ENCODE measurements at regions not wholly inside any gene's neighbourhood (a gene's known extent, or its start where the extent isn't known, plus 50 kb on each side); places are given as distances from the start of the nearest gene placed in this dataset.

DNA sequence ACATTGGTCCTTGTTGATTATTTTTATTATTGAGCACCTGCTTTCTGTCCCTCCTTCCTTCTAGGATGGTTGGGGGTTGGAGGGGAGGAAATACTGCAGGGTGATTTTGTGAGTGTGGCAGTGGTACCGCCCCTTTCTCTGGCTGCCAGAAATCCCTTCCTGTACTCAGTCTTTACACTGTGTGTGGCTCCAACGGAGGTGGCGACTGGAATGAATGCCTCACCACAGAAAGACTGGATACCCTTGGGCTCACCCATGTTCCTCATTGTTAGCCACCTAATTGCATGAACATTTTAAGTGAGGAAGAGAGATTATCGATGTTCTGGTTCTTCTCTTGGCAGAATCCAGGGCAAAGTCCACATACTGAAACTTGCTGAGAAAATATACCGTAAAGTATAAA is 272.0 kb upstream of the E2F7 start:
- POLR2A ChIA-PET, result no interaction called here
- Histone ChIP-seq H3K27ac (ENCODE audit: extremely low read depth, low read depth, low read length) (no peak overlapping the region), H3K9me3 (ENCODE audit: control insufficient read depth, insufficient read depth, low read depth, low read length) (no peaks in the 10 kb centered on the region), H3K36me3 (ENCODE audit: control insufficient read depth in 2 of 2, insufficient read depth in 1 of 2, low read length in 2 of 2) (no peaks in the 10 kb centered on the region), H3K4me3 (ENCODE audit: low read depth, low read length) (no peak overlapping the region), H3K4me1 (ENCODE audit: control insufficient read depth, insufficient read depth, low read length) (no peaks in the 10 kb centered on the region)
- TF ChIP-seq ZNF433 (tag by site-specific recombination; IDR thresholded peaks at IDR 0.05; ENCODE audit: low read depth), result no peak
- TF ChIP-seq, protein P1, sequence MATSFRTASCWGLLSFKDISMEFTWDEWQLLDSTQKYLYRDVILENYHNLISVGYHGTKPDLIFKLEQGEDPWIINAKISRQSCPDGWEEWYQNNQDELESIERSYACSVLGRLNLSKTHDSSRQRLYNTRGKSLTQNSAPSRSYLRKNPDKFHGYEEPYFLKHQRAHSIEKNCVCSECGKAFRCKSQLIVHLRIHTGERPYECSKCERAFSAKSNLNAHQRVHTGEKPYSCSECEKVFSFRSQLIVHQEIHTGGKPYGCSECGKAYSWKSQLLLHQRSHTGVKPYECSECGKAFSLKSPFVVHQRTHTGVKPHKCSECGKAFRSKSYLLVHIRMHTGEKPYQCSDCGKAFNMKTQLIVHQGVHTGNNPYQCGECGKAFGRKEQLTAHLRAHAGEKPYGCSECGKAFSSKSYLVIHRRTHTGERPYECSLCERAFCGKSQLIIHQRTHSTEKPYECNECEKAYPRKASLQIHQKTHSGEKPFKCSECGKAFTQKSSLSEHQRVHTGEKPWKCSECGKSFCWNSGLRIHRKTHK (tag by site-specific recombination; IDR thresholded peaks at IDR 0.05), result no peak
- no peak for TF ChIP-seq PATZ1 (tag by site-specific recombination; IDR thresholded peaks at IDR 0.05)
- TF ChIP-seq ZNF274 (IDR thresholded peaks at IDR 0.05; ENCODE audit: low read length), result no peak
- no peak for TF ChIP-seq ZNF274 (tag by site-specific recombination; IDR thresholded peaks at IDR 0.05; ENCODE audit: borderline replicate concordance)
- no peak for TF ChIP-seq ZNF354C (tag by site-specific recombination; IDR thresholded peaks at IDR 0.05; ENCODE audit: borderline replicate concordance, low read depth)
- no peak for TF ChIP-seq ZFP37 (tag by site-specific recombination; IDR thresholded peaks at IDR 0.05)
- CTCF ChIA-PET, result no interaction called here

DNA sequence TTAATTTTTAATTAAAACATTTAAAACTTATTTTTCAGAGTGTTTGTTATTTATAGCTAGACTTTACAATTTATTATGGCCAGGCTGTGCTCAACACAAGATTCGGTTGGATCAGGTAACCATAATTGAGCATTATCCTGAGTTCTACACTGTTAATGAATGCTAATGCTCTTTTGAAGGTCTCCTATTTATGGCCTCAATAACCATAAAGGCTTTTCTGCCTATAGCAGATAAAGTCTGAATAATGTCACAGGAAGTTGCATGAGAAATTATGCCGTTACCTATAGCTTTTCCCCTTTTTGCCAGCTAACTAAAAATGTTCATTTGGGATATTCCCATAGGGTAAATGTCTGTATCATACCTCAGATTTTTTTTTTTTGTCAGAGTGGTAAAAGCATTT is 269.4 kb upstream of the E2F7 start:
- POLR2A ChIA-PET, result no interaction called here
- no peak for TF ChIP-seq ZEB2 (tag by site-specific recombination; IDR thresholded peaks at IDR 0.05)
- TF ChIP-seq ZFP37 (tag by site-specific recombination; IDR thresholded peaks at IDR 0.05), result no peak
- TF ChIP-seq, protein P2, sequence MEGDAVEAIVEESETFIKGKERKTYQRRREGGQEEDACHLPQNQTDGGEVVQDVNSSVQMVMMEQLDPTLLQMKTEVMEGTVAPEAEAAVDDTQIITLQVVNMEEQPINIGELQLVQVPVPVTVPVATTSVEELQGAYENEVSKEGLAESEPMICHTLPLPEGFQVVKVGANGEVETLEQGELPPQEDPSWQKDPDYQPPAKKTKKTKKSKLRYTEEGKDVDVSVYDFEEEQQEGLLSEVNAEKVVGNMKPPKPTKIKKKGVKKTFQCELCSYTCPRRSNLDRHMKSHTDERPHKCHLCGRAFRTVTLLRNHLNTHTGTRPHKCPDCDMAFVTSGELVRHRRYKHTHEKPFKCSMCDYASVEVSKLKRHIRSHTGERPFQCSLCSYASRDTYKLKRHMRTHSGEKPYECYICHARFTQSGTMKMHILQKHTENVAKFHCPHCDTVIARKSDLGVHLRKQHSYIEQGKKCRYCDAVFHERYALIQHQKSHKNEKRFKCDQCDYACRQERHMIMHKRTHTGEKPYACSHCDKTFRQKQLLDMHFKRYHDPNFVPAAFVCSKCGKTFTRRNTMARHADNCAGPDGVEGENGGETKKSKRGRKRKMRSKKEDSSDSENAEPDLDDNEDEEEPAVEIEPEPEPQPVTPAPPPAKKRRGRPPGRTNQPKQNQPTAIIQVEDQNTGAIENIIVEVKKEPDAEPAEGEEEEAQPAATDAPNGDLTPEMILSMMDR (tag by site-specific recombination; IDR thresholded peaks at IDR 0.05), result no peak
- TF ChIP-seq ZNF362 (tag by site-specific recombination; IDR thresholded peaks at IDR 0.05), result no peak
- TF ChIP-seq ZSCAN30 (tag by site-specific recombination; IDR thresholded peaks at IDR 0.05), result no peak
- TF ChIP-seq REPIN1 (tag by site-specific recombination; IDR thresholded peaks at IDR 0.05; ENCODE audit: low read depth), result no peak
- no peak for TF ChIP-seq GFI1B (tag by site-specific recombination; IDR thresholded peaks at IDR 0.05)
- no peak for TF ChIP-seq ELK4 (IDR thresholded peaks at IDR 0.05; ENCODE audit: borderline replicate concordance, low read depth, low read length)
- TF ChIP-seq ZNF626 (tag by site-specific recombination; IDR thresholded peaks at IDR 0.05), result no peak
- no peak for TF ChIP-seq ZNF174 (tag by site-specific recombination; IDR thresholded peaks at IDR 0.05)
- TF ChIP-seq ZNF138 (tag by site-specific recombination; IDR thresholded peaks at IDR 0.05; ENCODE audit: borderline replicate concordance), result no peak
- TF ChIP-seq ZNF394 (tag by site-specific recombination; IDR thresholded peaks at IDR 0.05; ENCODE audit: borderline replicate concordance), result no peak
- TF ChIP-seq, protein P3, sequence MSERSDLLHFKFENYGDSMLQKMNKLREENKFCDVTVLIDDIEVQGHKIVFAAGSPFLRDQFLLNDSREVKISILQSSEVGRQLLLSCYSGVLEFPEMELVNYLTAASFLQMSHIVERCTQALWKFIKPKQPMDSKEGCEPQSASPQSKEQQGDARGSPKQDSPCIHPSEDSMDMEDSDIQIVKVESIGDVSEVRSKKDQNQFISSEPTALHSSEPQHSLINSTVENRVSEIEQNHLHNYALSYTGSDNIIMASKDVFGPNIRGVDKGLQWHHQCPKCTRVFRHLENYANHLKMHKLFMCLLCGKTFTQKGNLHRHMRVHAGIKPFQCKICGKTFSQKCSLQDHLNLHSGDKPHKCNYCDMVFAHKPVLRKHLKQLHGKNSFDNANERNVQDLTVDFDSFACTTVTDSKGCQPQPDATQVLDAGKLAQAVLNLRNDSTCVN (tag by site-specific recombination; optimal IDR thresholded peaks at IDR 0.05), result no peak
- TF ChIP-seq ZBTB7A (tag by site-specific recombination; IDR thresholded peaks at IDR 0.05; ENCODE audit: low read depth), result no peak
- Histone ChIP-seq H3K27ac (ENCODE audit: extremely low read depth, low read depth, low read length) (no peak overlapping the region), H3K4me3 (ENCODE audit: low read depth, low read length) (no peak overlapping the region), H3K4me1 (ENCODE audit: control insufficient read depth, insufficient read depth, low read length) (no peaks in the 10 kb centered on the region), H3K36me3 (ENCODE audit: control insufficient read depth in 2 of 2, insufficient read depth in 1 of 2, low read length in 2 of 2) (no peaks in the 10 kb centered on the region), H3K9me3 (ENCODE audit: control insufficient read depth, insufficient read depth, low read depth, low read length) (no peaks in the 10 kb centered on the region)
- CTCF ChIA-PET, result interaction anchor here (0.6 kb wide), 1 partner anchor 145 kb away, joined by 3 read pairs; no protein-coding TSS in a partner anchor

Measured in HEK293 (cell line).